Activated T-helper 2 cell treated with anti-CD3 and anti-CD28 coated beads, Interferon-gamma antibody, Interleukin-2, Interleukin-4, amounts not matched to agents 10 μg/mL and 5 μg/mL and 100 μg/mL, durations not matched to agents 14 hours and 24 hours and 36 hours (primary cell): ENCODE measurements at regions not wholly inside any gene's neighbourhood (a gene's known extent, or its start where the extent isn't known, plus 50 kb on each side); places are given as distances from the start of the nearest gene placed in this dataset.

Experiments
- DNase-seq: peaks from one replicate; pipeline ENCODE4 v3.0.0; 2021; ENCODE audit warnings: low spot score
- H3K27ac Mint-ChIP-seq: one replicate; pipeline ENCODE4 v1.8.0; 2021; ENCODE audit warnings: mixed read lengths
- H3K27me3 Mint-ChIP-seq: one replicate; pipeline ENCODE4 v1.8.0; 2021; ENCODE audit warnings: low read depth, mixed read lengths
- H3K36me3 Mint-ChIP-seq: one replicate; pipeline ENCODE4 v1.8.0; 2021; ENCODE audit warnings: low read depth, mixed read lengths
- H3K4me1 Mint-ChIP-seq: one replicate; pipeline ENCODE4 v1.8.0; 2021; ENCODE audit warnings: low read depth, mixed read lengths
- H3K4me3 Mint-ChIP-seq: one replicate; pipeline ENCODE4 v1.8.0; 2021; ENCODE audit warnings: low read depth, mild to moderate bottlenecking, moderate library complexity, mixed read lengths
- H3K9me3 Mint-ChIP-seq: one replicate; pipeline ENCODE4 v1.8.0; 2021; ENCODE audit warnings: mixed read lengths
- intact Hi-C: fragments of 100-400 bp; cut with micrococcal nuclease; formaldehyde crosslinking; loops from one replicate; pipeline ENCODE4 v1.15.1; 2023

DNA sequence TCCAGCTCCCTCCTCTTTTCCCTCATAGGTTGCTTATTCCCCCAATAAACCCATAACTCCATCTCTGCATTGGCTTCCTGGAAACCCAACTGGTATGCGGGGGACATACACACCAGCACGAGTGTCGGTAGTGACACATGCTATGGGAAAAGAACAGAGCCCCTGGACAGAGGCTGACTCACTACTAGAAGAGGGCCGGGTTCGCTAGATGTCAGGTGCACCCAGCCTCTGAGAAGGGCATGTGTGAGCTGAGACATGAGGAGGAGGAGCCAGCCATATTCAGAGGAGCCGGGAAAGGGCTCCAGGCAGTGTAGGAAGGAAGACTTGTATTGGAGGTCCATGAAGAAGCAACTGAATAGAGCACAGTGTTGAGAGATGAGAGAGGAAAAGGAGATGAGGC is 241.1 kb downstream of the SOX9 start:
- H3K9me3 Mint-ChIP-seq: peaks cover 11% of the 10 kb centered on the region
- H3K36me3 Mint-ChIP-seq: no peaks in the 10 kb centered on the region
- H3K27ac Mint-ChIP-seq: no peak overlapping the region
- DNase-seq: no peak
- intact Hi-C loops: no loop called here
- no peaks in the 10 kb centered on the region for H3K4me1 Mint-ChIP-seq
- H3K27me3 Mint-ChIP-seq: no peaks in the 10 kb centered on the region
- H3K4me3 Mint-ChIP-seq: no peak overlapping the region

DNA sequence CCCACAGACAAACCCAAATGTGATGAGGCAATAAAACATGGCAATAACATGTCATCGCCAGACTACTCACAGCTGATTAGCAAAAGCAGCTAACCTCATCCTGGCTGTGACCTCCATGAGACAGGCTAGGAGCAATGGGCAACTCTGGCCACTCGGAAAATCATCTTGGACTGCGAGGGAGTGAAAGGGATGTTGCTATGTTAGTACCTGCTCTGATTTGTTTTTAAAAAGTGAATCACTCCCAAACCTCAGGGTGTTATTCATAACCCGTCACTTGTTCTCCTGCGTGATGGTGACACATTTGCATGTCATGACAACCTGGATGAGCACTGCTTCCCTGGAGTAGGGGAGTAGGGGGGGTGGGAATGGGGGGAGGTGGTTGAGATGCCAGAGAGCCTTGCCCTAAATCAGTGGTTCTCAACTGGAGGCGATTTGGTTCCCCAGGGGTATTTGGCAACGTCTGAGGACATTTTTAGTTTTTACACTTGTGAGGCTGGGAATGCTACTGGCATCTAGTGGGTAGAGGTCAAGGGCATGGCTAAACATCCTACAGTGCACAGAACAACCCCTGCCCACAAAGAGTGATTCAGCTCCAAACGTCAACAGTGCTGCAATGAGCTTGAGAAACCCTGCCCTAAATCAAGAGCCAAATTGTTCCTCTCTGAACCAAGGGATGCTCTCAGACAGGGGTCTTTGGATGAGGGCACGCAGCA is 241.7 kb downstream of the SOX9 start:
- Mint-ChIP-seq H3K36me3 (no peaks in the 10 kb centered on the region), H3K4me1 (no peaks in the 10 kb centered on the region), H3K27ac (no peak overlapping the region), H3K4me3 (no peak overlapping the region), H3K27me3 (no peaks in the 10 kb centered on the region), H3K9me3 (peaks cover 5% of the 10 kb centered on the region)
- intact Hi-C loops: no loop called here
- no peak for DNase-seq

DNA sequence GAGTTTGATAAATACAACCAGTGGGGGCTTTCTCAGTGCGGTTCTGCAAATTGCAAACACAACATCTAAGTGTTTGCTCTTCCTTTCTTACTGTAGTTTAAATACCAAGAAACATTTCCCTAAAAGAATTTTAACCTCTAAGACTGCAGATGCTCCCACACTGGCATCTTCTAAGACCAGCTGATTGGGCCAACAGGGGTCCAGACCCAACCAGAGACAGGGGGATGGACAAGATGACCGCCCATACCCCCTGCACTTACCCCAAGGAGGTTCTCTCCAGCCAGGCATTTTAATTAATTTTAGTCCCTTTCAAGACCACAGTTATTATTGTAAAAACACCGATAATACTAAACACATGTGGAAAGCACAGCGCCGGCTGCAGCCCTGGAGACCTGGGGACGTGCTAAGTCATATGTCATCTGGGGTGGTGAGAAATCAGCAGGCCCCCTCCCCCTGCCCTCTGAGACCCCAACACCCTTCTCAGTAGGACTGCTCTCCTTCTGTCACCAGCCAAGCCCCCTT is 242.3 kb downstream of the SOX9 start:
- intact Hi-C loops: no loop called here
- Mint-ChIP-seq H3K27ac (no peak overlapping the region), H3K4me3 (no peak overlapping the region)

DNA sequence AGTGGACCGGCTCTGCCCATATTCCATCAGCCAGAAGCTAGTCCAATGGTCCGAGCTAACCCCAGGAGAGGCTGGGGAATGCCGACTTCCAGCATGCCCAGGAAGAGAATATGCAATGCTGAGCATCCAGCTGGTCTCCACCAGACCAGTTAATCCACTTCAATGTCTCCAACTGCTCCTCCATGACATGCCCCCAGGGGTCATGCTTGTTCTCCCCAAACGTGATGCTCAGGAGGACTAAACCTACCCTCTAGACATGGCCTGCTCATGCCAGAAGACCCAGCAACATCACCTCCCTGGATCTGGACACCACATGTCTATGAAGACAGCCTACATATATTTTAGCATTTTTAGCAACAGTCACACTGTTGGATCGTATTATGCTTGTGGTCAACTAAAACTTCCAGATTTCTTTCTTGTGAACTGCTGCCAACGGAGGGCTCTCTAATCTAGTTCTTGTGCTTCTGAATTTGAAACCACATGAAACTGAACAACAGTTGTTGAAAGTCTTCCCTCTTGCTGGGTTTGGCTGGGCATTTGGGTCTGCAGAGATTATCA is 245.1 kb downstream of the SOX9 start:
- H3K36me3 Mint-ChIP-seq: no peaks in the 10 kb centered on the region
- no peak for DNase-seq
- no peak overlapping the region for H3K4me3 Mint-ChIP-seq
- intact Hi-C loops: no loop called here
- no peak overlapping the region for H3K27ac Mint-ChIP-seq
- no peaks in the 10 kb centered on the region for H3K4me1 Mint-ChIP-seq
- H3K27me3 Mint-ChIP-seq: no peaks in the 10 kb centered on the region
- H3K9me3 Mint-ChIP-seq: peaks cover 4% of the 10 kb centered on the region

More for the DNA sequence above, 242.3 kb downstream of the SOX9 start:
- Mint-ChIP-seq H3K9me3 (peaks cover 4% of the 10 kb centered on the region), H3K27me3 (no peaks in the 10 kb centered on the region), H3K36me3 (no peaks in the 10 kb centered on the region), H3K4me1 (no peaks in the 10 kb centered on the region)
- DNase-seq: no peak

DNA sequence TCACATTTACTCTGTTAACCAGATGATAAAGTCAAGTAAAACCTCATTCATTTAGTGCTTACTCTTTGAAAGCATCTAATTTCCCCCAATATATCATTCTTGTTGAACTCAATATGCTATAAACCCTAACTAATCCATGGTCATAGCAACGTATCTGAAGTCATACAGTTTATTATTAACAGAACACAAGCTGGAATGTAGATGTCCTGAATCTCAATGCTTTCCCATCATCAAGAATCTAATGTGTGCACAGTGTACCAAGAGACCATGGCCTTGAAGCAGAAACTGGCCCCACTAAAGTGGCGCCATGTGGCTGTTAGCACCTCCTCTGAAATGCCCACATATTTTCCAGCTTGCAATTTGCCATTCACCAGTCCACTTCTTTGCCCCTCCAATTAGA is 245.8 kb downstream of the SOX9 start:
- no peak for DNase-seq
- intact Hi-C loops: no loop called here
- Mint-ChIP-seq H3K36me3 (no peaks in the 10 kb centered on the region), H3K27me3 (no peaks in the 10 kb centered on the region), H3K4me1 (no peaks in the 10 kb centered on the region), H3K4me3 (no peak overlapping the region), H3K9me3 (peaks cover 4% of the 10 kb centered on the region), H3K27ac (no peak overlapping the region)

DNA sequence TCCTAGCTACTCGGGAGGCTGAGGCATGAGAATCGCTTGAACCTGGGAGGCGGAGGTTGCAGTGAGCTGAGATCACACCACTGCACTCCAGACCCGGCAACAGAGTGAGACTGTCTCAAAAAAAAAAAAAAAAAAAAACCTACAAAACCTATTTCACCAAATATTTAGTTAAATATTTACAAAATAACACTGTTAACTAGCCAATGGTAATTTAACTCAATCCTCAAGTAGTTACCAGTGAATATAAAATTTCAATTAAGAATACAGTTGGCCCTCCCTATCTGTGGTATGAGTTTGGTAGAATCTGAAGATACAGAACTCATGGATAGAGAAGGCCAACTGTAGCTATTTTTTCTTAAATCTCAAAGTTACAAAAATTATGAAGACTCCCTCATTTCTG is 247.4 kb downstream of the SOX9 start:
- Mint-ChIP-seq H3K9me3 (no peaks in the 10 kb centered on the region), H3K4me1 (no peaks in the 10 kb centered on the region), H3K4me3 (no peak overlapping the region), H3K27ac (no peak overlapping the region), H3K36me3 (no peaks in the 10 kb centered on the region), H3K27me3 (no peaks in the 10 kb centered on the region)
- intact Hi-C loops: no loop called here
- DNase-seq: no peak

DNA sequence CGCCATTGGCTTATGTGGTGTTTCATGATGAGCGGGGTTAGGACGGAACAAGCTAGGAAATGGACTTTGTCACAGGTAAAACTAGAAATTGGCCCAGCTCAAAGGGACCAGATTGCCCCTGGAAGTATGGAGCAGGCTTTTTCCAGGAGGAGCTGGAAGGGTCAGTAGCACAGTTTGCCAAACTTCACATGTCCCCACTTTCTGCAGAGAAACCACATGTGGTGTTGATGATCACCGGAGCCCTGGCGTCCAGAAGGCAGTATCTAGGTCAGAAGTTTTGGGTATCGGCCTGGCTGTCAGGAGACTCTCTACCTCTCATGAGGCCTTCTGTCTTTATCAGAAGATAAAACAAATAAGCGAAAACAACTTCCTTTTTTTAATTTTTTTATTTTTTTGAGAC is 248.5 kb downstream of the SOX9 start:
- H3K9me3 Mint-ChIP-seq: no peaks in the 10 kb centered on the region
- H3K4me1 Mint-ChIP-seq: no peaks in the 10 kb centered on the region
- no peak overlapping the region for H3K4me3 Mint-ChIP-seq
- H3K36me3 Mint-ChIP-seq: no peaks in the 10 kb centered on the region
- intact Hi-C loops: no loop called here
- no peak for DNase-seq
- no peaks in the 10 kb centered on the region for H3K27me3 Mint-ChIP-seq
- no peak overlapping the region for H3K27ac Mint-ChIP-seq

DNA sequence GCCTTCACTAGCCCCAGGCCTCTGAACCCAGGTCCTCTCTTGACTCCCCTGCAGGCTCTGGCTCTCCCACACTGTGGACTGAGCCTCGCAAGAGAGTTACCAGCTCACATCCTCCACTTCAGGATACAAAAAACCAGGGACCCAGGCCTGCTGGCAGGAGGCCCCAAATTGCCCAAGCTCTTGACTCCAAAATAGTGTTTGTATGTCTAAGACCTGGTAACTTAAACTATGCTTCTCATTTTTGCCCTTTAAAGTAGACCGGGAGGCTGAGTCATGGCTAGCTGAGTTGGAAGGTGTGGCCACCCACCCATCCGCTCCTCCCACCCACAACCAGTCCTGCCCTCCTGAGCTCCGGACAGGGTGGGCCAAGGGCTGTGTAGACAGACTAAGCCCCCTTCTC is 250.0 kb downstream of the SOX9 start:
- no peak for DNase-seq
- no peaks in the 10 kb centered on the region for H3K36me3 Mint-ChIP-seq
- no peak overlapping the region for H3K4me3 Mint-ChIP-seq
- H3K27ac Mint-ChIP-seq: no peak overlapping the region
- H3K27me3 Mint-ChIP-seq: no peaks in the 10 kb centered on the region
- H3K9me3 Mint-ChIP-seq: no peaks in the 10 kb centered on the region
- intact Hi-C loops: no loop called here
- no peaks in the 10 kb centered on the region for H3K4me1 Mint-ChIP-seq

DNA sequence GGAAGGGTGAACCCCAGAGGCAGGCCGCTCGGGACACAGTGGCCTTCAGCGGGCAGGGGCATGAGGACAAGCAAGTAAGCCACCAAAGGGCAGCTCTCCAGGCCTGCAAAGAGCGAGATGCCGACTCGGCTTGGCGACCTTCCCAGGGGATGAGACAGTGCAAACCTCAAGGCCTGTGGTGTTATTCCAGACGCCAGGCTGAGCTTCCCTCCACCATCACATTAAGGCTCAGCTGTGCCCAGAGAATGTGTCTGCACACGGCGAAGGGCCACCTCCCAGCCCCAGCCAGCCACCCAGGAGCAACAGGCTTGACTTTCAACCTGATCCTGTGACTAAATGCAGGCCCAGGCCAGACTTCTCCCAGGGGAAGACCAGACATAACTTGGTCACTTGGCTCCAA is 251.4 kb downstream of the SOX9 start:
- no peak for DNase-seq
- Mint-ChIP-seq H3K4me1 (no peaks in the 10 kb centered on the region), H3K4me3 (no peak overlapping the region), H3K9me3 (no peaks in the 10 kb centered on the region), H3K27ac (no peak overlapping the region), H3K36me3 (no peaks in the 10 kb centered on the region), H3K27me3 (no peaks in the 10 kb centered on the region)
- intact Hi-C loops: no loop called here

DNA sequence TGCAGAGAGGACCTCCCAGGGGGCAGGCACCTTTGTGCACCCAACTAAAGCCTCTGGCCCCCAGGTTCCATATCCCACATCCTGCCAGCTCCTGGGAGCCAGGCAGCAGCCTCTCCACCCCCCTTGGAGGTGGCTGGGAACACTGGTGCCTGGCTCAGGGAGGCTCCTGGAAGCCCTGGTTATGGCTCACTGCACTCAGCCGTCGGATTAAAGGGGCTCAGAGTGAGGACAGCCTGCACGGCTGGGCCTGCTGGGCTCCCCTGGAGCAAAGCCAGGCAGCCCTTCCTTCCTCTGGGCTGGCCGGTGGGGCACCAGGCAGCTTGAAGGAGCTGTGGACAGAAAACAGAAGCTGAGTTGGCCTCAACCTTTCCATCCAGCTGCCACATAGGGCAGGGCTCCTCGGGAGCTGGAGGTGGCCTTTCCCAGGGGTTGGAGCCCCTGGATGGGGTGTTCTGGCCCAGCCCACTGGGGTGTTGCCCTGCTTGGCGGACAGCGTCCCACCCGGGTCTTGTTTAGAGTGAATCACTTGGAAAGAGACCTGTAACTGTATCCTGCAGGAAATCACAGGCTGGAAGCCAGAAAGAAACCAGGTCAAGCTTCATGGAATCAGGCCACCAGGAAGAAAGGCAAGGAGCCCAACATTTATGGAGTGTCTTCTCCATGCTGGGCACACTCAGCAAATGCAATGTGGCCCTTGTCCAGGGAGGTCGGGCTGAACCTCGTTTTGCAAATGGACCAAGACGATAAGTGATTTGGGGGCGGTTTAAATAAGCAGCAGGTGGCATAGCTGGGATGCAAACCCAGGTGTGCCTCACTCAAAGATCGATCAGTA is 253.3 kb downstream of the SOX9 start:
- Mint-ChIP-seq H3K27me3 (no peaks in the 10 kb centered on the region), H3K36me3 (no peaks in the 10 kb centered on the region), H3K9me3 (no peaks in the 10 kb centered on the region), H3K27ac (no peak overlapping the region), H3K4me1 (no peaks in the 10 kb centered on the region), H3K4me3 (no peak overlapping the region)
- no peak for DNase-seq
- intact Hi-C loops: no loop called here

DNA sequence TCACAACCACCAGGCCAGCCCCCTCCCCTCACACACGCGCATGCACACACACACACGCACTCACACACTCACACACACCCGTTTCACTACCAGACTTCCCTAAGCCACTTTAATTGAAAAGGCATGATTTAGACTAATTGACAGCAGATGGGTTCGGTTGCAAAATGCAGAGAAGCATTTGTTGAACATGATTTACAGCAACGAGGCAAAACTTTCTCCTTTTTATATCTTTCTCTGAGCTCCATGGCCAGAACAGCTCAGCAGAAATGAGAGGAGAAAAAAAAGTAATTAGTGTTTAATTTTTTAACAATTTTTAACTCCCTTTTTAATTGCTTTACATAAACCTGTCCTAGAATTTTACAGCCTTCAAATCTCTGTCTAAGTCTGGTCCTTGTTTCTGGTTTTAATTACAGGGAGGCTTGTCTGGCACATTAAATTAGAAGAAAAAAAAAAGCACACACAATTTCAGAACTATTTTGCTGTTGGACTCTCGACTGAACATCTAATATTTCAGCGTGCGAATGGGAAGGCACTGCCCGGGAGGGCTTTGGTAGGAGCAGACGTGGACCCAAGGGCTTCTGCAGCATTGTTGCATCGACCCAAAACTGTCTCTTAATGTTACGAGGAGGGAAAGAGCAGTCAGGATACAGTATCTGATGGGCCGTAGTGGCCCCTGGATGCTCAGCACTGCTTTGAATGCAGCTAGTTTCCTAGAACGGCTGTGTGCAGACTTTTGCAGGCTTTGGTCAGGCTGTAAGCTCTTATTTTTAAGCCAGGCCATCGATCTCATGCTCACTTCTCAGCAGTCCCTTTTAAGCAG is 255.9 kb downstream of the SOX9 start:
- no peaks in the 10 kb centered on the region for H3K27me3 Mint-ChIP-seq
- H3K4me1 Mint-ChIP-seq: no peaks in the 10 kb centered on the region
- no peak for DNase-seq
- H3K4me3 Mint-ChIP-seq: no peak overlapping the region
- H3K9me3 Mint-ChIP-seq: no peaks in the 10 kb centered on the region
- no peaks in the 10 kb centered on the region for H3K36me3 Mint-ChIP-seq
- intact Hi-C loops: no loop called here
- H3K27ac Mint-ChIP-seq: no peak overlapping the region

DNA sequence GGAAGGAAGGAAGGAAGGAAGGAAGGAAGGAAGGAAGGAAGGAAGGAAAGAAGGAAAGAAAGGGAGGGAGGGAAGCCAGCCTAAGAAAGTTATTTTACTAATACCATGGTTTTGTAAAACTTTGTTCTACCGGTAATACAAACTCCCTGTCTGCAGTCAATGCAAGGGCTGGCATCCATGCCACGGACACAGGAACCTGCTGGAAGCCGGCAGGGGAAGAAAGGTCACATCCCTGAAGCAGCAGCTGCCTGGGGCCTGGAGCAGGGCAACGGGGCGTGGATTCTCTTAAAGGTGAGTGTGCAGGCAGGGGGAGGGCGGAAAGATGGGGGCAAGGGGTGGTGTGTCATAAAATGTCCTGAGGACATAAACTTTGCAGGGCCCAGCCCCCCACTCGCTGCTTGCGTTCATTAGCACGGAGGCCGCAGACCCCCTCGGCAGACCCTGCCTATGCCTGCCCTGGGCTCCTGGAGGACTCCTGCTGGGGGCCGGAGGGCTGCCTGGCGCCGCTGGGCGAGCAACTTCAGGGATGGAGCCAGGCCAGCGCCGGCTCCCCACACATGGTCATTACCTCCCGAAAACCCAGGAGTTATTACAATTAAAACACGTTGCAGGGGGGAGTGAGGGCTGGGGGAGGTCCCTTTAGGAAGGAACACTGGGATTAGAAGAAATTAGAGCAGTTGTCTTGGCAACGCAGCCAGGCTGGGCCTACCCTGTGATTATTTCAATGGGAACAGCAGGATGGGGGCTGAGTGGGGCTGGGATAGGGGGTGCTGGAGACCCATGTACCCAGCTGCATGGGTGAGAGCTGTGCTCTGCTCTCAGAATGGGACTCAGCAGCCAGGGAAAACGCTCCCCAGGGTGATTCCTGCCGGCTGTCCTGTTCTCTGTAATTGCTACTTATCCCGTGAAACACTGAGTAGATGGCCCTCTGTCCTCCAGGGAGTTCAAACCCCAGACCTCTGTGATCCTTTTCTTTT is 257.9 kb downstream of the SOX9 start:
- intact Hi-C loops: no loop called here
- Mint-ChIP-seq H3K4me1 (no peaks in the 10 kb centered on the region), H3K27me3 (no peaks in the 10 kb centered on the region), H3K27ac (no peak overlapping the region), H3K4me3 (no peak overlapping the region), H3K36me3 (no peaks in the 10 kb centered on the region), H3K9me3 (no peaks in the 10 kb centered on the region)
- no peak for DNase-seq
